H1 (cell line): ENCODE measurements at regions not wholly inside any gene's neighbourhood (a gene's known extent, or its start where the extent isn't known, plus 50 kb on each side); places are given as distances from the start of the nearest gene placed in this dataset.

Experiments
- CEBPB ChIP-seq: IDR thresholded peaks from 2 replicates; pipeline ENCODE4 v1.6.1; 2012; ENCODE audit warnings: low read depth, low read length

GRCh38 chr13:107851670-107852069, 363.7 kb downstream of the LIG4 start (continued):
- no peak for TF ChIP-seq CEBPB
- TF ChIP-seq, all 59 proteins: peak for 0
